Breast epithelium (tissue), 3 donors: ENCODE measurements at regions not wholly inside any gene's neighbourhood (a gene's known extent, or its start where the extent isn't known, plus 50 kb on each side); places are given as distances from the start of the nearest gene placed in this dataset.

ENCODE experiments used
- CTCF ChIP-seq, 3 donors: fragments of 450-650 bp; IDR thresholded peaks; one replicate each; pipeline ENCODE4 v1.5.1; 2016 to 2017; ENCODE audit warnings: antibody characterized with exemption in 3 of 3, mild to moderate bottlenecking in 3 of 3, moderate library complexity in 3 of 3
- POLR2A ChIP-seq: fragments of 450-650 bp; IDR thresholded peaks from one replicate; pipeline ENCODE4 v1.6.1; 2016; ENCODE audit warnings: antibody characterized with exemption, mild to moderate bottlenecking, moderate library complexity
- POLR2AphosphoS5 ChIP-seq, 3 donors: sonication (generic); formaldehyde crosslinking; IDR thresholded peaks; one replicate each; pipeline ENCODE4 v1.6.1; 2017; ENCODE audit warnings: antibody characterized with exemption in 3 of 3

- TF ChIP-seq CTCF (IDR thresholded peaks at IDR 0.05) (no peak), POLR2A (no peak), POLR2AphosphoS5 (IDR thresholded peaks at IDR 0.05) (no peak)
Observed at GRCh38 chr15:35874260-35874905, 328.4 kb upstream of the DPH6 start.
